HG03342 (cell line): ENCODE measurements at regions not wholly inside any gene's neighbourhood (a gene's known extent, or its start where the extent isn't known, plus 50 kb on each side); places are given as distances from the start of the nearest gene placed in this dataset.

Source experiments
- ATAC-seq: cut with Tn5 transposase; IDR thresholded peaks from one replicate; pipeline ENCODE4 v1.9.1; 2021; ENCODE audit warnings: mild to moderate bottlenecking, moderate library complexity; ENCODE audit not compliant: unreplicated experiment

GRCh38 chrX:118878977-118879376 lies 55.4 kb downstream of the ZCCHC12 start:
- ATAC-seq: no peak

- ATAC-seq: no peak
Measured at GRCh38 chrX:118879586-118879985, 56.0 kb downstream of the ZCCHC12 start.

- no peak for ATAC-seq
Measured at GRCh38 chrX:118883994-118884393, 60.4 kb downstream of the ZCCHC12 start.

- ATAC-seq: no peak
Measured at GRCh38 chrX:118884552-118885138, 61.0 kb downstream of the ZCCHC12 start.

GRCh38 chrX:118893923-118894322 lies 70.3 kb downstream of the ZCCHC12 start:
- ATAC-seq: no peak

GRCh38 chrX:118901991-118902390 lies 72.4 kb upstream of the LONRF3 start:
- no peak for ATAC-seq

GRCh38 chrX:118904218-118904617 lies 70.2 kb upstream of the LONRF3 start:
- ATAC-seq: peak; percentile 64

GRCh38 chrX:118904664-118905063 lies 69.8 kb upstream of the LONRF3 start:
- no peak for ATAC-seq
